ENCODE measurements at regions not wholly inside any gene's neighbourhood (a gene's known extent, or its start where the extent isn't known, plus 50 kb on each side); places are given as distances from the start of the nearest gene placed in this dataset.

DNA sequence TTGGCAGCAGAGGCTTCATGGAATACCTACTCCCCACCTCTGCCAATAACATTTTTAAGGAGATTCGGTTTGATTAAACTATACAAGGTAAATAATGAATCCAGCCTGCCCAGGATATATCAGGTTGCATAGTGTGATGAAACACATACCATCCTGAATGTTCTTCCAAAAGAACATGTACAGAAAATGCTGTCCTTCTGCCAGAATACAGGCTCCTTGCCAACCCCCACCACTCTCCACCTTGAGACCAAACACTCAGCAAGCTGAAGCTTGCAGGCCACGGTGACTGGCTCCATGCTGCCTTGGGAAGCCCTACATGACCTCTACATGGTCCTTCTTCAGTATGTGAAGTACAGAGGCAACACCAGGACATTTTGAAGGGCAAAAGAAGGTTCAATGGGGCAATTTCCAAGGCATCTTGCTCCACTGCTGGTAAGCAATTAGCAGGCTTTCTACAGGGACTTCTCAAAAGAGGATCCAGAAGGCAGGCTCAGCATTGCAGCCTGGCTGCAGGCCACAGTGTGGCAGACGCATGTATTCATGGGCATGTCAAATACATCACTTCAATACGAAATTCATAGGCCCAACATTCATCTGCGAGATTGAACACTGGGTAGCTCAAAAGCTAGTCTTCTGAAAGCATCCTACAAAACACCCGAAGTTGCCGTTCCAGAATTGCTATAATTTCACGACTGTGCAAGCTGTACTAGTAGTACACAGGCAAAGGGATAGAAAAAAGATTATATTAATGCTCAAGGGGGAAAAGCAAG, 62.4 kb upstream of the SERP2 start:
- peak; percentile 70 for TF ChIP-seq POLR2AphosphoS5 (IDR thresholded peaks at IDR 0.05)
- TF ChIP-seq POLR2A (IDR thresholded peaks at IDR 0.05): no peak
